GM12873 (cell line): ENCODE measurements at regions not wholly inside any gene's neighbourhood (a gene's known extent, or its start where the extent isn't known, plus 50 kb on each side); places are given as distances from the start of the nearest gene placed in this dataset.

Source experiments
- CTCF ChIP-seq: IDR thresholded peaks from 2 replicates; pipeline ENCODE4 v1.5.1; 2012; ENCODE audit warnings: low read depth, mild to moderate bottlenecking, moderate library complexity, low read length, control low read depth; ENCODE audit not compliant: insufficient read depth; ENCODE audit errors: missing control alignments

- no peak for TF ChIP-seq CTCF
These were observed 145.7 kb upstream of the SRD5A2 start for GRCh38 chr2:31726457-31726856.

GRCh38 chr2:31725444-31725843, 144.7 kb upstream of the SRD5A2 start:
- no peak for TF ChIP-seq CTCF

- TF ChIP-seq CTCF, result no peak
These were observed 131.0 kb upstream of the SRD5A2 start for GRCh38 chr2:31711737-31712136.

GRCh38 chr2:31710121-31710520, 129.4 kb upstream of the SRD5A2 start:
- TF ChIP-seq CTCF, result no peak

- TF ChIP-seq CTCF, result no peak
These were observed 127.3 kb upstream of the SRD5A2 start for GRCh38 chr2:31707992-31708391.

GRCh38 chr2:31704561-31705212, 123.9 kb upstream of the SRD5A2 start:
- TF ChIP-seq CTCF, result no peak

GRCh38 chr2:31703253-31703652, 122.5 kb upstream of the SRD5A2 start:
- no peak for TF ChIP-seq CTCF

- no peak for TF ChIP-seq CTCF
These were observed 118.0 kb upstream of the SRD5A2 start for GRCh38 chr2:31698722-31699121.
